IMR-90 (cell line): ENCODE measurements at regions not wholly inside any gene's neighbourhood (a gene's known extent, or its start where the extent isn't known, plus 50 kb on each side); places are given as distances from the start of the nearest gene placed in this dataset.

Experiments
- ATAC-seq: fragments of 200-7000 bp; cut with Tn5 transposase; 2 replicates; pipeline ENCODE4 v1.9.1; 2020; ENCODE audit warnings: low read depth, mild to moderate bottlenecking, moderate library complexity
- BruUV-seq: library from RNA; stranded (reverse); fragments of 400-500 nt; replicated peaks from 2 replicates; lab custom pipeline; 2021; lab: Mats Ljungman, UMichigan
- CTCF ChIA-PET: fragments of 300-600 bp; formaldehyde crosslinking; extraction: SDS; loops from one replicate; lab custom pipeline; 2021; ENCODE audit warnings: antibody characterized with exemption; lab: Yijun Ruan, JAX
- POLR2A ChIA-PET: fragments of 300-600 bp; sonication (Branson Sonifier 250); formaldehyde crosslinking; loops from one replicate; lab custom pipeline; 2022; ENCODE audit warnings: antibody characterized with exemption; ENCODE audit not compliant: unreplicated experiment; lab: Charles Lee
- DNase-seq: peaks from one replicate; pipeline ENCODE4 v3.0.0; 2013
- H2AFZ ChIP-seq: replicated peaks from 2 replicates; pipeline ENCODE3; 2013; ENCODE audit warnings: low read length, mild to moderate bottlenecking; ENCODE audit not compliant: poor library complexity
- H2AK5ac ChIP-seq: 2 replicates; pipeline ENCODE4 v1.6.1; 2013; ENCODE audit warnings: low read depth, low read length, inconsistent platforms
- H2AK9ac ChIP-seq: replicated peaks from 2 replicates; pipeline ENCODE3; 2013; ENCODE audit warnings: mild to moderate bottlenecking, low read depth, low read length, moderate library complexity; ENCODE audit not compliant: poor library complexity
- H2BK120ac ChIP-seq: 2 replicates; pipeline ENCODE4 v1.6.1; 2013; ENCODE audit warnings: low read depth, low read length, inconsistent platforms
- H2BK15ac ChIP-seq: 3 replicates; pipeline ENCODE4 v1.6.1; 2013; ENCODE audit warnings: low read depth, low read length, inconsistent platforms
- H2BK20ac ChIP-seq: 2 replicates; pipeline ENCODE4 v1.6.1; 2013; ENCODE audit warnings: low read depth, mild to moderate bottlenecking, inconsistent platforms, low read length, moderate library complexity
- H2BK5ac ChIP-seq: 2 replicates; pipeline ENCODE4 v1.6.1; 2013; ENCODE audit warnings: mild to moderate bottlenecking, low read depth, low read length, inconsistent platforms; ENCODE audit not compliant: poor library complexity, severe bottlenecking
- H3K14ac ChIP-seq: replicated peaks from 2 replicates; pipeline ENCODE4 v1.6.1; 2013; ENCODE audit warnings: low read depth, low read length, inconsistent platforms
- H3K18ac ChIP-seq: 2 replicates; pipeline ENCODE4 v1.6.1; 2013; ENCODE audit warnings: low read depth, low read length, control low read depth
- H3K23ac ChIP-seq: 2 replicates; pipeline ENCODE4 v1.6.1; 2013; ENCODE audit warnings: low read depth, low read length, inconsistent platforms
- H3K27ac ChIP-seq: 2 replicates; pipeline ENCODE4 v1.5.1; 2013; ENCODE audit warnings: mild to moderate bottlenecking, control low read depth, low read length; ENCODE audit not compliant: insufficient read depth
- H3K27me3 ChIP-seq: 2 replicates; pipeline ENCODE4 v1.6.1; 2013; ENCODE audit warnings: low read length; ENCODE audit not compliant: control insufficient read depth, insufficient read depth
- H3K36me3 ChIP-seq: 2 replicates; pipeline ENCODE4 v1.6.1; 2013; ENCODE audit warnings: low read length, mixed read lengths; ENCODE audit not compliant: control insufficient read depth, insufficient read depth
- H3K4ac ChIP-seq: 2 replicates; pipeline ENCODE4 v1.6.1; 2013; ENCODE audit warnings: low read depth, low read length, inconsistent platforms
- H3K4me1 ChIP-seq: 2 replicates; pipeline ENCODE4 v1.6.1; 2013; ENCODE audit warnings: low read length, mixed read lengths; ENCODE audit not compliant: control insufficient read depth, insufficient read depth
- H3K4me2 ChIP-seq: 2 replicates; pipeline ENCODE4 v1.6.1; 2013; ENCODE audit warnings: low read depth, mild to moderate bottlenecking, control low read depth, low read length, moderate library complexity
- H3K4me3 ChIP-seq: 2 replicates; pipeline ENCODE4 v1.5.1; 2013; ENCODE audit warnings: low read depth, mild to moderate bottlenecking, control low read depth, low read length, moderate library complexity; ENCODE audit not compliant: insufficient read depth
- H3K56ac ChIP-seq: 2 replicates; pipeline ENCODE4 v1.6.1; 2013; ENCODE audit warnings: low read length, inconsistent platforms; ENCODE audit not compliant: insufficient read depth; ENCODE audit errors: extremely low read depth
- H3K79me1 ChIP-seq, 2 experiments: 2 replicates each; pipeline ENCODE4 v1.6.1; 2013; ENCODE audit warnings: low read length in 2 of 2, inconsistent platforms in 1 of 2, low read depth in 1 of 2
- H3K9ac ChIP-seq: 2 replicates; pipeline ENCODE4 v1.6.1; 2013; ENCODE audit warnings: low read depth, low read length, control low read depth
- H3K9me1 ChIP-seq: 2 replicates; pipeline ENCODE4 v1.6.1; 2013; ENCODE audit warnings: low read length, inconsistent platforms; ENCODE audit not compliant: insufficient read depth
- H3K9me3 ChIP-seq: 2 replicates; pipeline ENCODE4 v1.6.1; 2013; ENCODE audit warnings: low read length; ENCODE audit not compliant: control insufficient read depth, insufficient read depth
- H4K20me1 ChIP-seq: 2 replicates; pipeline ENCODE4 v1.6.1; 2013; ENCODE audit warnings: low read length, inconsistent platforms; ENCODE audit not compliant: insufficient read depth
- H4K5ac ChIP-seq: 2 replicates; pipeline ENCODE4 v1.6.1; 2013; ENCODE audit warnings: mild to moderate bottlenecking, low read depth, low read length, control low read depth
- H4K8ac ChIP-seq, 2 experiments: 2 replicates each; pipeline ENCODE4 v1.6.1; 2013; ENCODE audit warnings: low read depth in 2 of 2, low read length in 2 of 2, control low read depth in 1 of 2, inconsistent platforms in 1 of 2
- H4K91ac ChIP-seq: 2 replicates; pipeline ENCODE4 v1.6.1; 2013; ENCODE audit warnings: low read depth, low read length, inconsistent platforms; ENCODE audit not compliant: insufficient read depth
- BHLHE40 ChIP-seq: fragments of 150-350 bp; IDR thresholded peaks from 2 replicates; pipeline ENCODE4 v1.6.1; 2016; ENCODE audit warnings: mild to moderate bottlenecking, low read depth, low read length
- CEBPB ChIP-seq: IDR thresholded peaks from 2 replicates; pipeline ENCODE4 v1.6.1; 2012; ENCODE audit warnings: low read depth, low read length, improper control_type of control experiment
- CTCF ChIP-seq: conservative IDR thresholded peaks from 2 replicates; pipeline ENCODE4 v1.5.1; 2012; ENCODE audit warnings: mild to moderate bottlenecking, low read depth, low read length, improper control_type of control experiment
- ELK1 ChIP-seq: fragments of 150-350 bp; IDR thresholded peaks from 2 replicates; pipeline ENCODE4 v1.6.1; 2016; ENCODE audit warnings: low read depth, mild to moderate bottlenecking, low read length, moderate library complexity, borderline replicate concordance
- MAFK ChIP-seq: IDR thresholded peaks from 2 replicates; pipeline ENCODE4 v1.6.1; 2012; ENCODE audit warnings: low read depth, low read length, improper control_type of control experiment
- MAZ ChIP-seq: IDR thresholded peaks from 2 replicates; pipeline ENCODE4 v1.6.1; 2012; ENCODE audit warnings: low read depth, mild to moderate bottlenecking, low read length, improper control_type of control experiment, moderate library complexity, borderline replicate concordance
- MXI1 ChIP-seq: IDR thresholded peaks from 2 replicates; pipeline ENCODE4 v1.6.1; 2012; ENCODE audit warnings: low read depth, mild to moderate bottlenecking, low read length, moderate library complexity, borderline replicate concordance
- NFE2L2 ChIP-seq: fragments of 150-350 bp; IDR thresholded peaks from 2 replicates; pipeline ENCODE4 v1.6.1; 2016; ENCODE audit warnings: low read depth, mild to moderate bottlenecking, low read length
- POLR2A ChIP-seq: IDR thresholded peaks from 2 replicates; pipeline ENCODE4 v1.6.1; 2012; ENCODE audit warnings: mild to moderate bottlenecking, low read depth, low read length
- RAD21 ChIP-seq: IDR thresholded peaks from 2 replicates; pipeline ENCODE4 v1.6.1; 2012; ENCODE audit warnings: low read length, improper control_type of control experiment
- RCOR1 ChIP-seq: IDR thresholded peaks from 2 replicates; pipeline ENCODE4 v1.6.1; 2012; ENCODE audit warnings: mild to moderate bottlenecking, low read length, improper control_type of control experiment; ENCODE audit not compliant: insufficient replicate concordance
- RFX5 ChIP-seq: IDR thresholded peaks from 2 replicates; pipeline ENCODE4 v1.8.0; 2012; ENCODE audit warnings: low read depth, mild to moderate bottlenecking, low read length, moderate library complexity
- SMC3 ChIP-seq: fragments of 150-350 bp; IDR thresholded peaks from 2 replicates; pipeline ENCODE4 v1.6.1; 2016; ENCODE audit warnings: low read depth, mild to moderate bottlenecking, antibody characterized with exemption, low read length, moderate library complexity
- USF2 ChIP-seq: fragments of 150-350 bp; IDR thresholded peaks from 2 replicates; pipeline ENCODE4 v1.6.1; 2017; ENCODE audit warnings: mild to moderate bottlenecking, antibody characterized with exemption, low read length, low read depth
- WGBS, 2 experiments: methylation state at CpG; one replicate each; pipeline versions ENCODE4 v1.1.5 to v1.1.7; 2013; ENCODE audit warnings: missing lambda C conversion rate in 2 of 2; ENCODE audit not compliant: insufficient read length in 1 of 2; ENCODE audit errors: extremely low coverage in 2 of 2; 5-methylcytosine and 5-hydroxymethylcytosine counted together
- dilution Hi-C: fragments of 300-500 bp; cut with HindIII; formaldehyde crosslinking; loops from one replicate; pipeline ENCODE4 v1.14.3; 2018; ENCODE audit warnings: low sequenced_read_pairs; ENCODE audit not compliant: unreplicated experiment
- in situ Hi-C: fragments of 300-500 bp; cut with MboI; formaldehyde crosslinking; loops from 3 replicates; pipeline ENCODE4 v1.14.3; 2019; ENCODE audit warnings: low sequenced_read_pairs, inconsistent platforms, mixed read lengths
- intact Hi-C: fragments of 100-400 bp; cut with micrococcal nuclease; formaldehyde crosslinking; loops from 2 replicates; pipeline ENCODE4 v1.10.0; 2022

- POLR2A ChIA-PET = no interaction called here
- H3K4me3 ChIP-seq = no peak overlapping the region
- no peak overlapping the region for H3K9ac ChIP-seq
- H2BK15ac ChIP-seq = no peak overlapping the region
- H3K14ac ChIP-seq = no peak overlapping the region
- ATAC-seq (no peak), DNase-seq (no peak)
- no peak overlapping the region for H4K8ac ChIP-seq
- no peak overlapping the region for H3K56ac ChIP-seq
- no peaks in the 10 kb centered on the region for H4K20me1 ChIP-seq
- H2BK120ac ChIP-seq = no peak overlapping the region
- no peak overlapping the region for H3K23ac ChIP-seq
- no peaks in the 10 kb centered on the region for H3K9me1 ChIP-seq
- no peak overlapping the region for H4K5ac ChIP-seq
- H3K4ac ChIP-seq = no peak overlapping the region
- TF ChIP-seq MAZ = no peak
- no peak for TF ChIP-seq NFE2L2
- TF ChIP-seq BHLHE40 = no peak
- TF ChIP-seq MAFK = no peak
- TF ChIP-seq POLR2A = no peak
- no peak for TF ChIP-seq RAD21
- TF ChIP-seq RCOR1 = no peak
- TF ChIP-seq RFX5 = no peak
- TF ChIP-seq SMC3 = no peak
- no peak for TF ChIP-seq CTCF
- no peak for TF ChIP-seq USF2
- no peak for TF ChIP-seq ELK1
- no peak for TF ChIP-seq CEBPB
- no peak for TF ChIP-seq MXI1
- H3K27ac ChIP-seq = no peak overlapping the region
- H2AFZ ChIP-seq = no peak overlapping the region
- CTCF ChIA-PET = no interaction called here
- H3K27me3 ChIP-seq = no peaks in the 10 kb centered on the region
- no peaks in the 10 kb centered on the region for H3K4me1 ChIP-seq
- dilution Hi-C loops (no loop called here), in situ Hi-C loops (no loop called here), intact Hi-C loops (no loop called here)
- H2BK20ac ChIP-seq = no peak overlapping the region
- H3K79me1 ChIP-seq = no peaks in the 10 kb centered on the region
- H2BK5ac ChIP-seq = no peak overlapping the region
- 88% methylated on average over 3 of the region's 5 CpGs; no CpG with 5 or more reads in 1 of the 2 experiments for WGBS, 2 experiments
- no peaks in the 10 kb centered on the region for H3K36me3 ChIP-seq
- H4K91ac ChIP-seq = no peak overlapping the region
- no TSS peak for BruUV-seq
- no peak overlapping the region for H3K4me2 ChIP-seq
- no peak overlapping the region for H3K18ac ChIP-seq
- no peak overlapping the region for H2AK9ac ChIP-seq
- no peak overlapping the region for H2AK5ac ChIP-seq
- H3K9me3 ChIP-seq = peaks cover 5% of the 10 kb centered on the region; the same call in 1 of the 2 replicates
Observed at GRCh38 chr4:35541888-35542213, 702.5 kb downstream of the ARAP2 start.
